ENCODE measurements at regions not wholly inside any gene's neighbourhood (a gene's known extent, or its start where the extent isn't known, plus 50 kb on each side); places are given as distances from the start of the nearest gene placed in this dataset.
A peak's percentile ranks its signal among the peaks of the same experiment; 100 is the strongest.

DNA sequence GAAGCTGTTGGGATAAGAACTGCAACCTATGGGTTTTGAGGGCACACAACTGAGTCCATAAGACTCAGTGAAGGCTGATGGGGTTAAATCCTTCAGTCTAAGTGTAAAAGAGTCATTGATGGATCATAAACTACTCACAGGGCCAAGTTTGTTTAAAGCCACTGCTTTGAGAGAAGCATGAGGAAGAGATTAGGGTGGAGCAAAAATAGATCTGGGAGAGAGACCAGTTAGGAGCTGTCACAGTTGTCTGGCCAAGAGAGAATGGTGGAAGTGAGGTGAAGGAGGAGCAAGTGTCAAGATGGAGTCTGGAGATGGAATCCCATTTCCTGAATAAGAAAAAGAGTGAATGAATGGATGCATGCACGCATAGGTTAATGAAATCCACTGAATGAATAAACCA, 379.1 kb upstream of the CDH11 start:
- no peak overlapping the region for H3K27ac ChIP-seq (ENCODE audit: insufficient read depth, low read length)
- no peak for TF ChIP-seq EZH2 (IDR thresholded peaks at IDR 0.05; ENCODE audit: low read length, missing control alignments)
- TF ChIP-seq CTCF (conservative IDR thresholded peaks at IDR 0.05 in 1 of 2, IDR thresholded peaks at IDR 0.05 in 1 of 2; ENCODE audit: low read depth in 1 of 2, low read length in 2 of 2) = no peak

GRCh38 chr16:65500007-65500406, 378.1 kb upstream of the CDH11 start:
- H3K4me2 ChIP-seq (ENCODE audit: extremely low read depth, insufficient read depth, low read length) = no peak overlapping the region
- TF ChIP-seq CTCF (conservative IDR thresholded peaks at IDR 0.05 in 1 of 2, IDR thresholded peaks at IDR 0.05 in 1 of 2; ENCODE audit: low read depth in 1 of 2, low read length in 2 of 2) (no peak), EZH2 (IDR thresholded peaks at IDR 0.05; ENCODE audit: low read length, missing control alignments) (no peak)

More for the DNA sequence above, 379.1 kb upstream of the CDH11 start:
- no peak overlapping the region for H3K9ac ChIP-seq (ENCODE audit: insufficient read depth, low read length)
- no peaks in the 10 kb centered on the region for H3K36me3 ChIP-seq (ENCODE audit: control insufficient read depth, insufficient read depth, low read length)
- H3K79me2 ChIP-seq (ENCODE audit: control insufficient read depth, insufficient read depth, low read length) = no peaks in the 10 kb centered on the region
- no peaks in the 10 kb centered on the region for H3K4me1 ChIP-seq (ENCODE audit: control insufficient read depth, extremely low read depth, insufficient read depth, low read length)
- H4K20me1 ChIP-seq (ENCODE audit: control insufficient read depth, extremely low read depth, insufficient read depth, low read length) = no peaks in the 10 kb centered on the region
- no peak for DNase-seq (ENCODE audit: low read depth in 2 of 2)
- no peak overlapping the region for H2AFZ ChIP-seq (ENCODE audit: low read length)
- no peak overlapping the region for H3K4me2 ChIP-seq (ENCODE audit: extremely low read depth, insufficient read depth, low read length)
- no peaks in the 10 kb centered on the region for H3K27me3 ChIP-seq (ENCODE audit: control insufficient read depth, insufficient read depth, low read length)
- no peaks in the 10 kb centered on the region for H3K9me3 ChIP-seq (ENCODE audit: control insufficient read depth, insufficient read depth, low read depth, low read length)
- H3K4me3 ChIP-seq (replicated peaks in 1 of 4; ENCODE audit: control extremely low read depth in 1 of 4, insufficient read depth in 1 of 4, low read depth in 3 of 4, low read length in 4 of 4) = no peak overlapping the region

DNA sequence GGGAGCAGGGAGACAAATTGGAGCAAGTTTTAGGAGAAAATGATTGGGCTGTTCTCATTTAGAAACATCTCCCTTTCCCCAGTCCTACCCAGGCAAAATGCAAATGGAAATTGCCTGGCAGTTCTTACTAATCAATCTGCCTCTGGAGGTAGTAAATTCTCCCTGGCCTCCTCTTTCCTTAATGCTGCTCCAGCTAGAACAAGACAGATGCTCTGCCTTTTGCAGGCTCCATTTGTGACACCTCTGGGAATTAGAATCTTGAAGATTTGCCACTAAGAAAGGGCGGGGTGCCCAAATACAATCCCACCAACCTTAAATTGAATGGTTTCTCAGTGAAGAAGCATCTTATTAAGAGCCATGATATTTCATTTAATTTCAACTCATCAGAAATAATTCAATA, 377.7 kb upstream of the CDH11 start:
- no peaks in the 10 kb centered on the region for H3K36me3 ChIP-seq (ENCODE audit: control insufficient read depth, insufficient read depth, low read length)
- DNase-seq (ENCODE audit: low read depth in 2 of 2) = no peak
- H3K27ac ChIP-seq (ENCODE audit: insufficient read depth, low read length) = no peak overlapping the region
- H4K20me1 ChIP-seq (ENCODE audit: control insufficient read depth, extremely low read depth, insufficient read depth, low read length) = no peaks in the 10 kb centered on the region
- H3K79me2 ChIP-seq (ENCODE audit: control insufficient read depth, insufficient read depth, low read length) = no peaks in the 10 kb centered on the region
- no peaks in the 10 kb centered on the region for H3K27me3 ChIP-seq (ENCODE audit: control insufficient read depth, insufficient read depth, low read length)
- H3K9ac ChIP-seq (ENCODE audit: insufficient read depth, low read length) = no peak overlapping the region
- H2AFZ ChIP-seq (ENCODE audit: low read length) = no peak overlapping the region
- H3K9me3 ChIP-seq (ENCODE audit: control insufficient read depth, insufficient read depth, low read depth, low read length) = no peaks in the 10 kb centered on the region
- TF ChIP-seq CTCF (conservative IDR thresholded peaks at IDR 0.05 in 1 of 2, IDR thresholded peaks at IDR 0.05 in 1 of 2; ENCODE audit: low read depth in 1 of 2, low read length in 2 of 2) (no peak), EZH2 (IDR thresholded peaks at IDR 0.05; ENCODE audit: low read length, missing control alignments) (no peak)
- no peaks in the 10 kb centered on the region for H3K4me1 ChIP-seq (ENCODE audit: control insufficient read depth, extremely low read depth, insufficient read depth, low read length)
- H3K4me3 ChIP-seq (replicated peaks in 1 of 4; ENCODE audit: control extremely low read depth in 1 of 4, insufficient read depth in 1 of 4, low read depth in 3 of 4, low read length in 4 of 4) = no peak overlapping the region
- no peak overlapping the region for H3K4me2 ChIP-seq (ENCODE audit: extremely low read depth, insufficient read depth, low read length)

More at GRCh38 chr16:65500007-65500406, 378.1 kb upstream of the CDH11 start:
- H2AFZ ChIP-seq (ENCODE audit: low read length) = no peak overlapping the region
- H3K79me2 ChIP-seq (ENCODE audit: control insufficient read depth, insufficient read depth, low read length) = no peaks in the 10 kb centered on the region
- no peaks in the 10 kb centered on the region for H3K36me3 ChIP-seq (ENCODE audit: control insufficient read depth, insufficient read depth, low read length)
- H3K4me3 ChIP-seq (replicated peaks in 1 of 4; ENCODE audit: control extremely low read depth in 1 of 4, insufficient read depth in 1 of 4, low read depth in 3 of 4, low read length in 4 of 4) = no peak overlapping the region
- H3K27me3 ChIP-seq (ENCODE audit: control insufficient read depth, insufficient read depth, low read length) = no peaks in the 10 kb centered on the region
- no peaks in the 10 kb centered on the region for H3K9me3 ChIP-seq (ENCODE audit: control insufficient read depth, insufficient read depth, low read depth, low read length)
- no peak overlapping the region for H3K27ac ChIP-seq (ENCODE audit: insufficient read depth, low read length)
- peak in 1 of 2 donors; percentile 69 for DNase-seq (ENCODE audit: low read depth in 2 of 2)
- H4K20me1 ChIP-seq (ENCODE audit: control insufficient read depth, extremely low read depth, insufficient read depth, low read length) = no peaks in the 10 kb centered on the region
- H3K9ac ChIP-seq (ENCODE audit: insufficient read depth, low read length) = no peak overlapping the region
- H3K4me1 ChIP-seq (ENCODE audit: control insufficient read depth, extremely low read depth, insufficient read depth, low read length) = no peaks in the 10 kb centered on the region
